Ascending aorta (tissue), 2 donors: ENCODE measurements at regions not wholly inside any gene's neighbourhood (a gene's known extent, or its start where the extent isn't known, plus 50 kb on each side); places are given as distances from the start of the nearest gene placed in this dataset.

Experiments
- DNase-seq, 2 donors: peaks; one replicate each; pipeline ENCODE4 v3.0.0-alpha.2; 2019; ENCODE audit warnings: low spot score in 2 of 2
- H3K27ac ChIP-seq, 2 donors: fragments of 200-600 bp; sonication (generic); one replicate each; pipeline ENCODE4 v1.5.1; 2016 to 2017; ENCODE audit warnings: mild to moderate bottlenecking in 1 of 2
- H3K27me3 ChIP-seq: fragments of 200-600 bp; sonication (generic); one replicate; pipeline ENCODE4 v1.5.1; 2017
- H3K36me3 ChIP-seq, 2 donors: fragments of 200-600 bp; sonication (generic); one replicate each; pipeline ENCODE4 v1.5.1; 2016
- H3K4me1 ChIP-seq, 2 donors: fragments of 200-600 bp; sonication (generic); one replicate each; pipeline ENCODE4 v1.5.1; 2016 to 2017; ENCODE audit warnings: mild to moderate bottlenecking in 1 of 2
- H3K4me3 ChIP-seq, 2 donors: fragments of 200-600 bp; sonication (generic); one replicate each; pipeline ENCODE4 v1.5.1; 2016 to 2017; ENCODE audit warnings: mild to moderate bottlenecking in 1 of 2
- H3K9me3 ChIP-seq, 2 donors: fragments of 200-600 bp; sonication (generic); one replicate each; pipeline ENCODE4 v1.5.1; 2016
- intact Hi-C: fragments of 100-400 bp; cut with DNase I; formaldehyde crosslinking; loops from one replicate; pipeline ENCODE4 v1.15.1; 2023
- TF ChIP-seq, protein P1 (sequence below), 3 experiments: fragments of 200-600 bp in 2 of 3; fragments of 450-650 bp in 1 of 3; sonication (generic) in 2 of 3; IDR thresholded peaks; one replicate each; pipeline ENCODE4 v1.5.1; 2016 to 2019; ENCODE audit warnings: antibody characterized with exemption in 3 of 3, mild to moderate bottlenecking in 1 of 3, moderate library complexity in 1 of 3

DNA sequence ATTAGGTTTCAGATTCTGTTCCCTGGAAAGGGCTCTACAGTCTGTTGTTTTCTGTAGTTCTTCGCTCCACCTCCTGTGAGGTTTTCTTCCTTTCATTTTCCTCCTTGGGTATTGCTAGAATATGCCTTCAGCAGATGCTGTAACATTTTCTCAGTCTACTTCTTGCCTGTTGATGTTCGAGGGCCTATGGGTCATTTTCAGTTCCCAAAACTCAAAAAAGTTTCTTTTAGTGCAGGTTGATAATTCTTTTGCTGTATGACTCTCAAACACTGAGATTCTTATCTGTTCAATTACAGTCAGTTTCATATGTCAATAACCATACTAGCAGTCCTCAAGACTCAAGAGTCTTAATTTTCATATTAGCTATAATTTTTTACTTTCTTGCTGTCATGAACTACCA lies 268.3 kb downstream of the RFC3 start:
- Histone ChIP-seq H3K36me3 (no peaks in the 10 kb centered on the region), H3K9me3 (no peaks in the 10 kb centered on the region), H3K4me3 (no peak overlapping the region), H3K4me1 (no peaks in the 10 kb centered on the region), H3K27ac (no peak overlapping the region), H3K27me3 (no peaks in the 10 kb centered on the region)
- TF ChIP-seq, protein P1, sequence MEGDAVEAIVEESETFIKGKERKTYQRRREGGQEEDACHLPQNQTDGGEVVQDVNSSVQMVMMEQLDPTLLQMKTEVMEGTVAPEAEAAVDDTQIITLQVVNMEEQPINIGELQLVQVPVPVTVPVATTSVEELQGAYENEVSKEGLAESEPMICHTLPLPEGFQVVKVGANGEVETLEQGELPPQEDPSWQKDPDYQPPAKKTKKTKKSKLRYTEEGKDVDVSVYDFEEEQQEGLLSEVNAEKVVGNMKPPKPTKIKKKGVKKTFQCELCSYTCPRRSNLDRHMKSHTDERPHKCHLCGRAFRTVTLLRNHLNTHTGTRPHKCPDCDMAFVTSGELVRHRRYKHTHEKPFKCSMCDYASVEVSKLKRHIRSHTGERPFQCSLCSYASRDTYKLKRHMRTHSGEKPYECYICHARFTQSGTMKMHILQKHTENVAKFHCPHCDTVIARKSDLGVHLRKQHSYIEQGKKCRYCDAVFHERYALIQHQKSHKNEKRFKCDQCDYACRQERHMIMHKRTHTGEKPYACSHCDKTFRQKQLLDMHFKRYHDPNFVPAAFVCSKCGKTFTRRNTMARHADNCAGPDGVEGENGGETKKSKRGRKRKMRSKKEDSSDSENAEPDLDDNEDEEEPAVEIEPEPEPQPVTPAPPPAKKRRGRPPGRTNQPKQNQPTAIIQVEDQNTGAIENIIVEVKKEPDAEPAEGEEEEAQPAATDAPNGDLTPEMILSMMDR (IDR thresholded peaks at IDR 0.05): no peak
- no peak for DNase-seq
- intact Hi-C loops: no loop called here

DNA sequence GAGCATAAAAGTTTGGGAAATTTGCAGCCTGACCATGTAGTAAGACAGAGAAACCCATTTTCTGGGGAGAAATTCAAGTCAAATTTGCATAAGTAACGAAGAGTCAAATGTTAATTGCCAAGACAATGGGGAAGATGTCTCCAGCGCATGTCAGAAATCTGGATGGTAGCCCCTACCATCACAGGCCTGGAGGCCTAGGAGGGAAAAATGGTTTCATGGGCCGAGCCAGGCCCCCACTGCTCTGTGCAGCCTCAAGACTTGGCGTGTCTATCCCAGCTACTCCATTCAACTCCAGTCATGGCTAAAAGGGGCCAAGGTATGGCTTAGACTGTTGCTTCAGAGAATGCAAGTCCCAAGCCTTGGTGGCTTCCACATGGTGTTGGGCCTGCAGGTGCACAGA lies 269.8 kb downstream of the RFC3 start:
- no peaks in the 10 kb centered on the region for H3K9me3 ChIP-seq
- TF ChIP-seq, protein P1 (IDR thresholded peaks at IDR 0.05): no peak
- no peak overlapping the region for H3K27ac ChIP-seq
- H3K36me3 ChIP-seq: no peaks in the 10 kb centered on the region
- no peak for DNase-seq
- H3K27me3 ChIP-seq: no peaks in the 10 kb centered on the region
- intact Hi-C loops: no loop called here
- H3K4me1 ChIP-seq: no peaks in the 10 kb centered on the region
- H3K4me3 ChIP-seq: no peak overlapping the region

DNA sequence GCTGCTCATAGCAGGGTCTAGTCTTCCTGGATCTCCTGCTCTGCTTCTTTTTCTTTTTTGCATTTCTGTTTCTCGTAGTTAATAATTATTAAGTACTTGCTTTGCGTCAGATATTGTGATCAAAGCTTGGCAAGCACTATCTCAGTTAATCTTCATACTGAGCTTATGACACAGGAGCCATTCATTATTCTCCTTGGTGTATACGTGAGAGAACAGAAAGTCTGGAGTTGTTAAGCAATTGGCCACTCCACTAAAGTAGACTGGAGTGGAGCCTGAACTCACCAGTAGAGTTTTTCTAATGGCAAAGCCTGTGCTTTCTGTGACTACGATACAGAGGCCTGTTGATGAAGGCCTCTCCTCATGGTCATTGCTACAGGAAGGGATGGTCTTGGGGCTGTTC lies 285.9 kb downstream of the RFC3 start:
- DNase-seq: no peak
- TF ChIP-seq, protein P1 (IDR thresholded peaks at IDR 0.05): no peak
- intact Hi-C loops: loop anchor here (10.0 kb wide), 1 partner anchor 141 kb away; no protein-coding TSS in a partner anchor
- Histone ChIP-seq H3K9me3 (no peaks in the 10 kb centered on the region), H3K4me3 (no peak overlapping the region), H3K4me1 (no peaks in the 10 kb centered on the region), H3K36me3 (no peaks in the 10 kb centered on the region), H3K27me3 (no peaks in the 10 kb centered on the region), H3K27ac (no peak overlapping the region)

DNA sequence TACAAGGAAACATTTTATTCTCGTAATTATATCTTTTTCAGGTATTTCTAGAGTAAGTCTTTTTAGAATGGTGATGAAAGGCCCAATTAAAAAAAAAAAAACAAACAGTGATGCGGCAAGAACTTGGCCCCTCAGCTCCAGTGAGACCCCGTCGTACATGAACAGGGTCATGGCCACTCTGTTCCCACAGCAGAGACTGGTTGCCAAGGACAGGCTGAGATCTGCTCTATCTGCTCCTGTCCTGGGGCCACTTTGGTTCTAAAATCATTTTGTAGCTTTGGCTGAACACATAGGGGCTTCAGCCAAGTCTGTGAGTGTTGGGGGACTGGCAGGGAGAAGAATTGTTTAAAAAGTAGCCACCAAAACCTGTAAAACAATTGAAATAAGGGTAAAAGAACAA lies 286.9 kb downstream of the RFC3 start:
- Histone ChIP-seq H3K4me3 (no peak overlapping the region), H3K27me3 (no peaks in the 10 kb centered on the region), H3K36me3 (no peaks in the 10 kb centered on the region), H3K4me1 (no peaks in the 10 kb centered on the region), H3K9me3 (peaks cover 0 to 6% of the 10 kb centered on the region in 2 donors), H3K27ac (no peak overlapping the region)
- no peak for DNase-seq
- intact Hi-C loops: loop anchor here (10.0 kb wide), 1 partner anchor 140 kb away; no protein-coding TSS in a partner anchor
- TF ChIP-seq, protein P1 (IDR thresholded peaks at IDR 0.05): no peak

DNA sequence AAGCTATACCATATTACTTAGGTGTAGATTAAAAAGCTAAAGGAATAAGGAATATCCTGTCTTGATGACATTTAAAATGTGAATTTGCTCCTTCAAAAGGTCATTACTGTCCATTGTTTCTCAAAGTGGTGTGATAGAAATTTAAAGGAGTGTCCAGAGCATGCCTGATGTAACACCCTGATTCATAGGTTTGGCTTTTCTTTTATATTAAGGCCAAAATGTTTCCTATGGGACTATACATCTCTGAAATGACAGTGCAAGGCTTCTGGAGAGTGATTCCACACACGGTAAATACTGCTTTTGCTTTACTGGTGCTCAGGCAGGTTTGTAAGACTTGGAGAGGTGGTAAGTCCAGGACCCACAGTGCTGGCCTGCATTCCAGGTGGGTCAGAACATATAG lies 289.9 kb downstream of the RFC3 start:
- no peak for DNase-seq

More for the DNA sequence above, 289.9 kb downstream of the RFC3 start:
- intact Hi-C loops: loop anchor here (10.0 kb wide), 1 partner anchor 137 kb away; no protein-coding TSS in a partner anchor
- H3K4me1 ChIP-seq: no peaks in the 10 kb centered on the region
- H3K27ac ChIP-seq: no peak overlapping the region
- H3K27me3 ChIP-seq: no peaks in the 10 kb centered on the region
- H3K36me3 ChIP-seq: no peaks in the 10 kb centered on the region
- H3K4me3 ChIP-seq: no peak overlapping the region
- TF ChIP-seq, protein P1 (IDR thresholded peaks at IDR 0.05): no peak
- H3K9me3 ChIP-seq: peaks cover 0 to 6% of the 10 kb centered on the region in 2 donors
